Mucosa of descending colon (tissue), 3 donors: ENCODE measurements at regions not wholly inside any gene's neighbourhood (a gene's known extent, or its start where the extent isn't known, plus 50 kb on each side); places are given as distances from the start of the nearest gene placed in this dataset.

ENCODE experiments used
- ATAC-seq: fragments of 200-7000 bp; cut with Tn5 transposase; one replicate; pipeline ENCODE4 v1.9.1; 2020; ENCODE audit warnings: mild to moderate bottlenecking, moderate library complexity
- DNase-seq, 3 donors: peaks; one replicate each; pipeline ENCODE4 v3.0.0-alpha.2; 2020
- H3K36me3 ChIP-seq: fragments of 200-600 bp; one replicate; pipeline ENCODE4 v1.8.0; 2021; ENCODE audit warnings: low read depth, mild to moderate bottlenecking
- H3K4me1 ChIP-seq: fragments of 200-600 bp; one replicate; pipeline ENCODE4 v1.8.0; 2021; ENCODE audit warnings: low read depth, mild to moderate bottlenecking
- H3K4me3 ChIP-seq: fragments of 200-600 bp; one replicate; pipeline ENCODE4 v1.8.0; 2021; ENCODE audit warnings: mild to moderate bottlenecking
- H3K9me3 ChIP-seq: fragments of 200-600 bp; one replicate; pipeline ENCODE4 v1.8.0; 2021; ENCODE audit warnings: mild to moderate bottlenecking
- CTCF ChIP-seq: fragments of 200-600 bp; IDR thresholded peaks from one replicate; pipeline ENCODE4 v1.8.0; 2022; ENCODE audit warnings: antibody characterized with exemption, mild to moderate bottlenecking
- intact Hi-C, 2 donors: fragments of 100-400 bp; cut with DNase I in 1 of 2; cut with micrococcal nuclease in 1 of 2; formaldehyde crosslinking; loops; one replicate each; pipeline versions ENCODE4 v1.11.0 to v1.11.1; 2022; cut with DNase I, micrococcal nuclease
- donor health status: DM: no; HTN: no; CAD: no; lungs with moderate emphysema.
- donor health status: DM: no; HTN: no; CAD: no.
- donor health status: DM: no; HTN: yes; CAD: no.

DNA sequence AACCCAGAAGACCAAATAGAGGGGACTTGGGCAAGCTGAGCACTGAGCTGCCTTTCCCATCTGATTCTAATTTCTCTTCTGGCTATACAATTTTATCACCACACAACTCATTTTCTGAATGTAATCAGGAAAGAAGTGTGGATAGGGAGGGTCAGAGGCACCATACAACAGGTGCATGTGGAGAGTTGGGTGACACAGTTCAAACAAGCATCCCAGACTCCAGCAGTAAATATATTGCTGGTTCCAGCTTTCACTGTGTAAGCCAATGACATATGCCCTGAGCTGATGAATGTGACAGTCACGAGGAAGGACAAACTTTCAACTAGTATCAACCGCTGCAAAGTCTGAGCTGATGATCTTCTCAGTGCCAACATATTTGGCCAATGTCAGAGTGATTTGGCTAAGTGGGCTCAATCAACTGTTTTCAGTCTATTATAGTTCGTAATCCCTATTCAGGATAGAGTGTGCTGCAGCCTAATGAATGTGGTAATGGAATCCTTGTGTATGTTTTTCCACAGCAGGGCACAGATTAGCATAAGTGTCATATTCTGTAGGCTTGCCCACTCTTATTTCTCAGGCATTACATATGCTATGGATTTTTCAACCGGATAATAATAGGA, 109.9 kb upstream of the MEIS1 start:
- ATAC-seq: no peak
- intact Hi-C loops: no loop called here
- H3K4me3 ChIP-seq: no peak overlapping the region
- no peak for DNase-seq
- no peaks in the 10 kb centered on the region for H3K4me1 ChIP-seq
- TF ChIP-seq CTCF: no peak
- no peaks in the 10 kb centered on the region for H3K36me3 ChIP-seq
- H3K9me3 ChIP-seq: no peaks in the 10 kb centered on the region

GRCh38 chr2:66324356-66324755, 110.6 kb upstream of the MEIS1 start:
- intact Hi-C loops: no loop called here
- H3K4me3 ChIP-seq: no peak overlapping the region
- DNase-seq (no peak), ATAC-seq (no peak)
- no peaks in the 10 kb centered on the region for H3K9me3 ChIP-seq
- H3K36me3 ChIP-seq: no peaks in the 10 kb centered on the region
- no peak for TF ChIP-seq CTCF
- H3K4me1 ChIP-seq: no peaks in the 10 kb centered on the region

- Histone ChIP-seq H3K4me3 (no peak overlapping the region), H3K9me3 (no peaks in the 10 kb centered on the region), H3K36me3 (no peaks in the 10 kb centered on the region), H3K4me1 (no peaks in the 10 kb centered on the region)
- TF ChIP-seq CTCF: no peak
- DNase-seq (no peak), ATAC-seq (no peak)
- intact Hi-C loops: no loop called here
These were observed 111.5 kb upstream of the MEIS1 start for GRCh38 chr2:66323406-66323805.

- H3K4me3 ChIP-seq: no peak overlapping the region
- intact Hi-C loops: no loop called here
- ATAC-seq (no peak), DNase-seq (no peak)
- TF ChIP-seq CTCF: no peak
- no peaks in the 10 kb centered on the region for H3K9me3 ChIP-seq
- H3K36me3 ChIP-seq: no peaks in the 10 kb centered on the region
- H3K4me1 ChIP-seq: no peaks in the 10 kb centered on the region
These were observed 112.2 kb upstream of the MEIS1 start for GRCh38 chr2:66322506-66323260.

GRCh38 chr2:66318009-66318561, 116.8 kb upstream of the MEIS1 start:
- no peak overlapping the region for H3K4me3 ChIP-seq
- H3K9me3 ChIP-seq: no peaks in the 10 kb centered on the region
- DNase-seq: no peak
- intact Hi-C loops: no loop called here
- H3K36me3 ChIP-seq: no peaks in the 10 kb centered on the region
- no peak for TF ChIP-seq CTCF
- no peaks in the 10 kb centered on the region for H3K4me1 ChIP-seq
- no peak for ATAC-seq
